B cell (primary cell): ENCODE measurements at regions not wholly inside any gene's neighbourhood (a gene's known extent, or its start where the extent isn't known, plus 50 kb on each side); places are given as distances from the start of the nearest gene placed in this dataset.

ENCODE experiments used
- ATAC-seq: fragments of 200-7000 bp; cut with Tn5 transposase; one replicate; pipeline ENCODE4 v1.10.0; 2021; ENCODE audit warnings: low read depth, mild to moderate bottlenecking, moderate number of reproducible peaks, moderate library complexity
- CTCF ChIA-PET: fragments of 350-600 bp; sonication (Branson Sonifier 250); formaldehyde crosslinking; loops from one replicate; lab custom pipeline; 2021; ENCODE audit warnings: antibody characterized with exemption, inconsistent platforms; lab: Charles Lee
- POLR2A ChIA-PET: fragments of 350-600 bp; sonication (Branson Sonifier 250); formaldehyde crosslinking; loops from one replicate; lab custom pipeline; 2021; ENCODE audit warnings: antibody characterized with exemption; lab: Charles Lee
- DNase-seq: peaks from one replicate; pipeline ENCODE4 v3.0.0; 2013
- H2AFZ ChIP-seq: 2 replicates; pipeline ENCODE4 v1.6.1; 2012; ENCODE audit warnings: mild to moderate bottlenecking, low read depth, low read length; ENCODE audit not compliant: insufficient read depth, poor library complexity, severe bottlenecking
- H3K27ac ChIP-seq, 2 donors: 1 replicate in 1 of 2; 2 replicates in 1 of 2; pipeline ENCODE4 v1.5.1; 2012 to 2013; ENCODE audit warnings: low read length in 2 of 2, mild to moderate bottlenecking in 2 of 2, moderate library complexity in 1 of 2
- H3K27me3 ChIP-seq, 4 experiments: fragments of 200-600 bp in 1 of 4; sonication (generic) in 1 of 4; replicated peaks in 1 of 4; 1 replicate in 2 of 4; 2 replicates in 2 of 4; pipeline versions ENCODE4 v1.6.1 to v1.7.0; 2013 to 2016; ENCODE audit warnings: low read length in 3 of 4, mild to moderate bottlenecking in 2 of 4, mixed read lengths in 1 of 4, moderate library complexity in 1 of 4; ENCODE audit not compliant: insufficient read depth in 4 of 4, control insufficient read depth in 3 of 4; ENCODE audit errors: control extremely low read depth in 1 of 4
- H3K36me3 ChIP-seq, 2 experiments: replicated peaks in 1 of 2; 1 replicate in 1 of 2; 2 replicates in 1 of 2; pipeline versions ENCODE4 v1.6.1 to v1.7.1; 2013; ENCODE audit warnings: low read length in 1 of 2; ENCODE audit not compliant: insufficient read depth in 2 of 2, control insufficient read depth in 1 of 2; ENCODE audit errors: control extremely low read depth in 1 of 2, extremely low read depth in 1 of 2
- H3K4me1 ChIP-seq, 2 donors: fragments of 200-600 bp in 1 of 2; sonication (generic) in 1 of 2; 1 replicate in 1 of 2; 2 replicates in 1 of 2; pipeline versions ENCODE4 v1.5.1 to v1.6.1; 2013 to 2017; ENCODE audit warnings: low read length in 2 of 2; ENCODE audit not compliant: control insufficient read depth in 2 of 2, insufficient read depth in 2 of 2
- H3K4me2 ChIP-seq: replicated peaks from 2 replicates; pipeline ENCODE3; 2012; ENCODE audit warnings: mild to moderate bottlenecking, low read depth, low read length; ENCODE audit not compliant: poor library complexity, severe bottlenecking
- H3K4me3 ChIP-seq, 5 experiments: fragments of 200-600 bp in 1 of 5; sonication (generic) in 1 of 5; 1 replicate in 3 of 5; 2 replicates in 2 of 5; pipeline versions ENCODE4 v1.5.1 to v1.7.0; 2011 to 2016; ENCODE audit warnings: low read length in 4 of 5, mild to moderate bottlenecking in 4 of 5, low read depth in 2 of 5, control low read depth in 1 of 5, moderate library complexity in 1 of 5; ENCODE audit not compliant: insufficient read depth in 1 of 5; ENCODE audit errors: control extremely low read depth in 1 of 5, extremely low read depth in 1 of 5
- H3K79me2 ChIP-seq: fragments of 200-600 bp; sonication (generic); one replicate; pipeline ENCODE4 v1.6.0; 2016; ENCODE audit warnings: low read length; ENCODE audit not compliant: control insufficient read depth, insufficient read depth
- H3K9ac ChIP-seq: fragments of 200-600 bp; sonication (generic); 2 replicates; pipeline ENCODE4 v1.6.1; 2017; ENCODE audit warnings: mild to moderate bottlenecking, low read length, moderate library complexity
- H3K9me3 ChIP-seq, 3 donors: one replicate each; pipeline versions ENCODE4 v1.6.1 to v1.7.1; 2013; ENCODE audit warnings: low read length in 2 of 3; ENCODE audit not compliant: control insufficient read depth in 2 of 3, insufficient read depth in 1 of 3; ENCODE audit errors: control extremely low read depth in 1 of 3
- H4K20me1 ChIP-seq: 2 replicates; pipeline ENCODE4 v1.6.0; 2012; ENCODE audit warnings: mild to moderate bottlenecking, low read length; ENCODE audit not compliant: insufficient read depth, control insufficient read depth, poor library complexity, severe bottlenecking
- H3K27ac Mint-ChIP-seq: one replicate; pipeline ENCODE4 v1.8.0; 2021; ENCODE audit warnings: mixed read lengths
- H3K27me3 Mint-ChIP-seq: one replicate; pipeline ENCODE4 v1.8.0; 2021; ENCODE audit warnings: mixed read lengths
- H3K4me1 Mint-ChIP-seq: one replicate; pipeline ENCODE4 v1.8.0; 2021; ENCODE audit warnings: mixed read lengths
- H3K4me3 Mint-ChIP-seq: one replicate; pipeline ENCODE4 v1.8.0; 2021; ENCODE audit warnings: mixed read lengths
- H3K9me3 Mint-ChIP-seq: one replicate; pipeline ENCODE4 v1.8.0; 2022; ENCODE audit warnings: mixed read lengths; ENCODE audit not compliant: insufficient read depth
- CTCF ChIP-seq: fragments of 200-600 bp; IDR thresholded peaks from one replicate; pipeline ENCODE4 v1.8.0; 2022; ENCODE audit warnings: antibody characterized with exemption, mild to moderate bottlenecking
- EZH2 ChIP-seq: IDR thresholded peaks from 2 replicates; pipeline ENCODE4 v1.6.1; 2012; ENCODE audit warnings: borderline replicate concordance, low read depth, mild to moderate bottlenecking, moderate library complexity, low read length; ENCODE audit not compliant: insufficient read depth, poor library complexity, severe bottlenecking
- WGBS: methylation state at CpG from one replicate; pipeline ENCODE4 v1.1.5; 2013; ENCODE audit warnings: missing lambda C conversion rate; ENCODE audit not compliant: insufficient coverage; 5-methylcytosine and 5-hydroxymethylcytosine counted together
- intact Hi-C: fragments of 100-400 bp; cut with micrococcal nuclease; formaldehyde crosslinking; loops from one replicate; pipeline ENCODE4 v1.10.0; 2022

GRCh38 chr5:74337254-74337983 is 303.1 kb downstream of the ENC1 start:
- peaks cover 43% of the 10 kb centered on the region for H3K27me3 Mint-ChIP-seq
- no peak overlapping the region for H3K27ac Mint-ChIP-seq
- intact Hi-C loops: no loop called here
- ATAC-seq (no peak), DNase-seq (no peak)
- H3K79me2 ChIP-seq: no peaks in the 10 kb centered on the region
- H3K27ac ChIP-seq: no peak overlapping the region
- H2AFZ ChIP-seq: no peak overlapping the region
- no peaks in the 10 kb centered on the region for H4K20me1 ChIP-seq
- H3K4me3 Mint-ChIP-seq: no peak overlapping the region
- H3K4me3 ChIP-seq: no peak overlapping the region
- no peaks in the 10 kb centered on the region for H3K9me3 ChIP-seq
- ChIA-PET CTCF (no interaction called here), POLR2A (no interaction called here)
- no peaks in the 10 kb centered on the region for H3K4me1 Mint-ChIP-seq
- no peaks in the 10 kb centered on the region for H3K4me1 ChIP-seq
- TF ChIP-seq EZH2 (no peak), CTCF (no peak)
- 73% methylated on average over 4 of the region's 9 CpGs for WGBS
- no peak overlapping the region for H3K4me2 ChIP-seq
- H3K36me3 ChIP-seq: no peaks in the 10 kb centered on the region
- H3K27me3 ChIP-seq: peaks cover 0 to 5% (median 0%) of the 10 kb centered on the region in 4 experiments
- H3K9ac ChIP-seq: no peak overlapping the region
- H3K9me3 Mint-ChIP-seq: no peaks in the 10 kb centered on the region

- Mint-ChIP-seq H3K27ac (no peak overlapping the region), H3K27me3 (peaks cover 46% of the 10 kb centered on the region)
Observed at GRCh38 chr5:74336297-74336696, 304.2 kb downstream of the ENC1 start.

More at GRCh38 chr5:74336297-74336696, 304.2 kb downstream of the ENC1 start:
- ChIA-PET CTCF (no interaction called here), POLR2A (no interaction called here)
- Histone ChIP-seq H3K27ac (no peak overlapping the region), H3K9me3 (no peaks in the 10 kb centered on the region), H3K4me3 (no peak overlapping the region), H3K4me1 (no peaks in the 10 kb centered on the region), H3K27me3 (peaks cover 0 to 5% (median 2%) of the 10 kb centered on the region in 4 experiments), H4K20me1 (no peaks in the 10 kb centered on the region), H3K4me2 (no peak overlapping the region), H3K79me2 (no peaks in the 10 kb centered on the region), H3K36me3 (no peaks in the 10 kb centered on the region), H3K9ac (no peak overlapping the region), H2AFZ (no peak overlapping the region)
- no peak for TF ChIP-seq CTCF
- TF ChIP-seq EZH2: no peak
- intact Hi-C loops: no loop called here
- no peak for DNase-seq
- 76% methylated on average over 7 of the region's 7 CpGs for WGBS
- H3K4me3 Mint-ChIP-seq: no peak overlapping the region
- no peaks in the 10 kb centered on the region for H3K4me1 Mint-ChIP-seq
- no peaks in the 10 kb centered on the region for H3K9me3 Mint-ChIP-seq
- ATAC-seq: no peak
